ENCODE measurements at regions not wholly inside any gene's neighbourhood (a gene's known extent, or its start where the extent isn't known, plus 50 kb on each side); places are given as distances from the start of the nearest gene placed in this dataset.

- Histone ChIP-seq H3K79me2 (ENCODE audit: control insufficient read depth, insufficient read depth, low read length) (no peaks in the 10 kb centered on the region), H2AFZ (ENCODE audit: insufficient read depth, low read depth, low read length, poor library complexity, severe bottlenecking) (no peak overlapping the region), H3K36me3 (replicated peaks in 1 of 2; ENCODE audit: control extremely low read depth in 1 of 2, control insufficient read depth in 1 of 2, extremely low read depth in 1 of 2, insufficient read depth in 2 of 2, low read length in 1 of 2) (no peaks in the 10 kb centered on the region), H3K27me3 (replicated peaks in 1 of 4; ENCODE audit: control extremely low read depth in 1 of 4, control insufficient read depth in 3 of 4, insufficient read depth in 4 of 4, low read length in 3 of 4) (no peaks in the 10 kb centered on the region), H3K4me3 (ENCODE audit: control extremely low read depth in 1 of 5, extremely low read depth in 1 of 5, insufficient read depth in 1 of 5, low read depth in 2 of 5, low read length in 4 of 5) (no peak overlapping the region), H3K4me2 (replicated peaks; ENCODE audit: low read depth, low read length, poor library complexity, severe bottlenecking) (no peak overlapping the region), H3K9me3 (ENCODE audit: control extremely low read depth in 1 of 3, control insufficient read depth in 2 of 3, insufficient read depth in 1 of 3, low read length in 2 of 3) (no peaks in the 10 kb centered on the region), H3K9ac (ENCODE audit: low read length) (no peak overlapping the region), H3K4me1 (ENCODE audit: control insufficient read depth in 2 of 2, insufficient read depth in 2 of 2, low read length in 2 of 2) (no peaks in the 10 kb centered on the region), H4K20me1 (ENCODE audit: control insufficient read depth, insufficient read depth, low read length, poor library complexity, severe bottlenecking) (no peaks in the 10 kb centered on the region), H3K27ac (ENCODE audit: low read length in 2 of 2) (no peak overlapping the region)
- Mint-ChIP-seq H3K27ac (no peak overlapping the region), H3K4me1 (no peaks in the 10 kb centered on the region), H3K9me3 (ENCODE audit: insufficient read depth) (peaks cover 2% of the 10 kb centered on the region), H3K27me3 (no peaks in the 10 kb centered on the region), H3K4me3 (no peak overlapping the region)
- DNase-seq (no peak), ATAC-seq (ENCODE audit: low read depth) (no peak)
- ChIA-PET POLR2A (no interaction called here), CTCF (no interaction called here)
- WGBS (ENCODE audit: insufficient coverage), result no CpG with 5 or more reads among the region's 2 CpGs
- intact Hi-C loops (cut with micrococcal nuclease), result no loop called here
- TF ChIP-seq CTCF (IDR thresholded peaks at IDR 0.05) (no peak), EZH2 (IDR thresholded peaks at IDR 0.05; ENCODE audit: borderline replicate concordance, insufficient read depth, low read depth, low read length, poor library complexity, severe bottlenecking) (no peak)
These were observed 726.4 kb downstream of the AMY1C start for GRCh38 chr1:104476126-104476525.

GRCh38 chr1:104488296-104489015 is 738.8 kb downstream of the AMY1C start:
- Histone ChIP-seq H3K4me2 (replicated peaks; ENCODE audit: low read depth, low read length, poor library complexity, severe bottlenecking) (no peak overlapping the region), H3K27me3 (replicated peaks in 1 of 4; ENCODE audit: control extremely low read depth in 1 of 4, control insufficient read depth in 3 of 4, insufficient read depth in 4 of 4, low read length in 3 of 4) (no peaks in the 10 kb centered on the region), H3K4me3 (ENCODE audit: control extremely low read depth in 1 of 5, extremely low read depth in 1 of 5, insufficient read depth in 1 of 5, low read depth in 2 of 5, low read length in 4 of 5) (no peak overlapping the region), H3K4me1 (ENCODE audit: control insufficient read depth in 2 of 2, insufficient read depth in 2 of 2, low read length in 2 of 2) (no peaks in the 10 kb centered on the region), H3K9me3 (ENCODE audit: control extremely low read depth in 1 of 3, control insufficient read depth in 2 of 3, insufficient read depth in 1 of 3, low read length in 2 of 3) (no peaks in the 10 kb centered on the region), H4K20me1 (ENCODE audit: control insufficient read depth, insufficient read depth, low read length, poor library complexity, severe bottlenecking) (no peaks in the 10 kb centered on the region), H3K9ac (ENCODE audit: low read length) (no peak overlapping the region), H2AFZ (ENCODE audit: insufficient read depth, low read depth, low read length, poor library complexity, severe bottlenecking) (no peak overlapping the region), H3K79me2 (ENCODE audit: control insufficient read depth, insufficient read depth, low read length) (no peaks in the 10 kb centered on the region), H3K36me3 (replicated peaks in 1 of 2; ENCODE audit: control extremely low read depth in 1 of 2, control insufficient read depth in 1 of 2, extremely low read depth in 1 of 2, insufficient read depth in 2 of 2, low read length in 1 of 2) (no peaks in the 10 kb centered on the region), H3K27ac (ENCODE audit: low read length in 2 of 2) (no peak overlapping the region)
- Mint-ChIP-seq H3K27ac (no peak overlapping the region), H3K9me3 (ENCODE audit: insufficient read depth) (peaks cover 2% of the 10 kb centered on the region), H3K4me1 (no peaks in the 10 kb centered on the region), H3K27me3 (no peaks in the 10 kb centered on the region), H3K4me3 (no peak overlapping the region)
- no peak for ATAC-seq (ENCODE audit: low read depth)
- ChIA-PET CTCF (no interaction called here), POLR2A (no interaction called here)
- intact Hi-C loops (cut with micrococcal nuclease), result no loop called here
- TF ChIP-seq EZH2 (IDR thresholded peaks at IDR 0.05; ENCODE audit: borderline replicate concordance, insufficient read depth, low read depth, low read length, poor library complexity, severe bottlenecking) (no peak), CTCF (IDR thresholded peaks at IDR 0.05) (no peak)
- 82% methylated on average over 2 of the region's 4 CpGs for WGBS (ENCODE audit: insufficient coverage)
- no peak for DNase-seq
